ENCODE measurements at regions not wholly inside any gene's neighbourhood (a gene's known extent, or its start where the extent isn't known, plus 50 kb on each side); places are given as distances from the start of the nearest gene placed in this dataset.

GRCh38 chr5:66407765-66408164, 188.4 kb upstream of the MAST4 start:
- CTCF ChIA-PET: no interaction called here
- H3K4me3 ChIP-seq (ENCODE audit: low read depth, low read length): no peak overlapping the region
- DNase-seq (ENCODE audit: low read depth): no peak
- no peaks in the 10 kb centered on the region for H3K27me3 ChIP-seq (ENCODE audit: control insufficient read depth, insufficient read depth, low read length)
- POLR2A ChIA-PET: no interaction called here
- H3K36me3 ChIP-seq (ENCODE audit: control insufficient read depth, insufficient read depth, low read length): no peaks in the 10 kb centered on the region
- TF ChIP-seq, protein P1, sequence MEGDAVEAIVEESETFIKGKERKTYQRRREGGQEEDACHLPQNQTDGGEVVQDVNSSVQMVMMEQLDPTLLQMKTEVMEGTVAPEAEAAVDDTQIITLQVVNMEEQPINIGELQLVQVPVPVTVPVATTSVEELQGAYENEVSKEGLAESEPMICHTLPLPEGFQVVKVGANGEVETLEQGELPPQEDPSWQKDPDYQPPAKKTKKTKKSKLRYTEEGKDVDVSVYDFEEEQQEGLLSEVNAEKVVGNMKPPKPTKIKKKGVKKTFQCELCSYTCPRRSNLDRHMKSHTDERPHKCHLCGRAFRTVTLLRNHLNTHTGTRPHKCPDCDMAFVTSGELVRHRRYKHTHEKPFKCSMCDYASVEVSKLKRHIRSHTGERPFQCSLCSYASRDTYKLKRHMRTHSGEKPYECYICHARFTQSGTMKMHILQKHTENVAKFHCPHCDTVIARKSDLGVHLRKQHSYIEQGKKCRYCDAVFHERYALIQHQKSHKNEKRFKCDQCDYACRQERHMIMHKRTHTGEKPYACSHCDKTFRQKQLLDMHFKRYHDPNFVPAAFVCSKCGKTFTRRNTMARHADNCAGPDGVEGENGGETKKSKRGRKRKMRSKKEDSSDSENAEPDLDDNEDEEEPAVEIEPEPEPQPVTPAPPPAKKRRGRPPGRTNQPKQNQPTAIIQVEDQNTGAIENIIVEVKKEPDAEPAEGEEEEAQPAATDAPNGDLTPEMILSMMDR (IDR thresholded peaks at IDR 0.05; ENCODE audit: insufficient read depth, low read depth, low read length): no peak

DNA sequence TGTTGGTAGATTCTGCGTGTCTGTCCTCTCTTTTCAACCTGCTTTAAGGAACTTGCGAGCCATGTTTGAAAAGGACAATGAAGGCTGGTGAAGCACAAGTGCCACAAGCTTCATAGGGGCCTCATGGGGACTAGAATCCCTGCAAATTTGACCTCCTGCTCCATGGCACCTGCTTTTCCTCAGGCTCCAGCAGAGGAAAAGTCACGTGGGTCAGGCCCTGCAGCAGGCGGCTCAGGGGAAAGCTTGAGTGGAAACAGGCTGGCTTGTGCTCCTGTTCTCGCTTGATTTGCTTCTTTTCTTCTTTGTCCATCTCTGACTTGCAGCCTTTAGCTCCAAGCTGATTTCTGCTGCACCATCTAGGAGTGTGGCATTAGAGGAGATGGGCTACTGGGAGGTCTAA, 187.6 kb upstream of the MAST4 start:
- no peaks in the 10 kb centered on the region for H3K36me3 ChIP-seq (ENCODE audit: control insufficient read depth, insufficient read depth, low read length)
- CTCF ChIA-PET: interaction anchor here (1.1 kb wide), 1 partner anchor 10 kb away, joined by 4 read pairs; no protein-coding TSS in a partner anchor
- H3K4me3 ChIP-seq (ENCODE audit: low read depth, low read length): no peak overlapping the region
- TF ChIP-seq, protein P1 (IDR thresholded peaks at IDR 0.05; ENCODE audit: insufficient read depth, low read depth, low read length): no peak
- H3K27me3 ChIP-seq (ENCODE audit: control insufficient read depth, insufficient read depth, low read length): no peaks in the 10 kb centered on the region
- POLR2A ChIA-PET: no interaction called here
- no peak for DNase-seq (ENCODE audit: low read depth)

DNA sequence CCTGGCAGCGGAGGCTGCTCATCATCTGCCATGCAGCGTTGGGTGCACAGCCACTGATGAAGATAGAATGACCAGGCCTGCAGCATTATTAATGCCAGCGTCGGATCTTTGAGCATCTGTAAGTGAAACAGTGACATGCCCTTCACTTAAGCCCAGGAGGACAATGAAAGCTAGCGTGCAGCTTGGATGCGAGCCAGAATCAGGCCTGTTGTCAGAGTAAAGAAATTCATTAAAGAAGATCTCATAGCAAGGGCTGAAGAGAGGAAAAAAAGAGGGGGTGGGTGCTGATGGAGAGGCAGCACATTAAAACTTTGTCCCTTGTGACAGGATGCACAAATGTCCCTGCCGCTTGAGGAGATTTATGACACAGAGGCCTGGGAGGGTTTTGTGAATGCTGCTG, 186.1 kb upstream of the MAST4 start:
- DNase-seq (ENCODE audit: low read depth): no peak
- TF ChIP-seq, protein P1 (IDR thresholded peaks at IDR 0.05; ENCODE audit: insufficient read depth, low read depth, low read length): no peak
- Histone ChIP-seq H3K27me3 (ENCODE audit: control insufficient read depth, insufficient read depth, low read length) (no peaks in the 10 kb centered on the region), H3K36me3 (ENCODE audit: control insufficient read depth, insufficient read depth, low read length) (no peaks in the 10 kb centered on the region), H3K4me3 (ENCODE audit: low read depth, low read length) (no peak overlapping the region)
- CTCF ChIA-PET: no interaction called here
- POLR2A ChIA-PET: no interaction called here

- no peak for DNase-seq (ENCODE audit: low read depth)
- TF ChIP-seq, protein P1 (IDR thresholded peaks at IDR 0.05; ENCODE audit: insufficient read depth, low read depth, low read length): no peak
- Histone ChIP-seq H3K27me3 (ENCODE audit: control insufficient read depth, insufficient read depth, low read length) (no peaks in the 10 kb centered on the region), H3K36me3 (ENCODE audit: control insufficient read depth, insufficient read depth, low read length) (no peaks in the 10 kb centered on the region), H3K4me3 (ENCODE audit: low read depth, low read length) (no peak overlapping the region)
- ChIA-PET CTCF (no interaction called here), POLR2A (no interaction called here)
These were observed 184.5 kb upstream of the MAST4 start for GRCh38 chr5:66411701-66412100.

DNA sequence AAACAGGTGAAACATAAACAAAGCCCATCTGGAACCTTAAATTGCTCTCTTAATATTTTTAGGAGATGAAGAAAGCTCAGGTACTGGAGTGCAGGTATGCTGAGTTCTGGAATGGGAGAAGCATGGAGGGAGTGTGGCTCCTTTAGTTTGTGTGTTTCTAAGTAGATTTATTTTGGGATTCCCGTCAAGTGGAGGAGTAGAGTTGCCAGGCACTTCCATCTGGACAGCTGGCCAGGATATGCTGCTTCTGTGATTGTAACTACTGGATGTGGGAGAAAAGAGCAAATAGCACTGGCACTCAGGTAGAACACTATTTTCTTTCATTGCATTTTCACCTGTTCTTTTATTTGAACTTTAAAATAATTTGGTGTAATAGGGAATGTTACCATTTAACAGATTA, 182.3 kb upstream of the MAST4 start:
- TF ChIP-seq, protein P1 (IDR thresholded peaks at IDR 0.05; ENCODE audit: insufficient read depth, low read depth, low read length): no peak
- POLR2A ChIA-PET: no interaction called here
- Histone ChIP-seq H3K4me3 (ENCODE audit: low read depth, low read length) (no peak overlapping the region), H3K36me3 (ENCODE audit: control insufficient read depth, insufficient read depth, low read length) (no peaks in the 10 kb centered on the region), H3K27me3 (ENCODE audit: control insufficient read depth, insufficient read depth, low read length) (no peaks in the 10 kb centered on the region)
- CTCF ChIA-PET: no interaction called here
- no peak for DNase-seq (ENCODE audit: low read depth)

All from BJ (cell line).